DND-41 (cell line): ENCODE measurements at regions not wholly inside any gene's neighbourhood (a gene's known extent, or its start where the extent isn't known, plus 50 kb on each side); places are given as distances from the start of the nearest gene placed in this dataset.

Source experiments
- ATAC-seq: fragments of 200-7000 bp; cut with Tn5 transposase; 3 replicates; pipeline ENCODE4 v1.9.1; 2021; ENCODE audit warnings: low read depth; ENCODE audit not compliant: insufficient read depth
- DNase-seq: peaks from one replicate; pipeline ENCODE4 v3.0.0-alpha.2; 2020
- H2AFZ ChIP-seq: 2 replicates; pipeline ENCODE4 v1.6.0; 2012; ENCODE audit warnings: low read depth, low read length
- H3K27ac ChIP-seq: 2 replicates; pipeline ENCODE4 v1.5.1; 2012; ENCODE audit warnings: low read length, inconsistent platforms
- H3K27me3 ChIP-seq: fragments of 200-600 bp; sonication (generic); 2 replicates; pipeline ENCODE4 v1.6.0; 2012; ENCODE audit warnings: low read length, mild to moderate bottlenecking, inconsistent platforms; ENCODE audit not compliant: insufficient read depth, poor library complexity
- H3K36me3 ChIP-seq: 2 replicates; pipeline ENCODE4 v1.5.1; 2012; ENCODE audit warnings: low read length, inconsistent platforms; ENCODE audit not compliant: insufficient read depth
- H3K4me1 ChIP-seq: 2 replicates; pipeline ENCODE4 v1.5.1; 2012; ENCODE audit warnings: mild to moderate bottlenecking, low read length; ENCODE audit not compliant: insufficient read depth
- H3K4me2 ChIP-seq: 2 replicates; pipeline ENCODE4 v1.6.0; 2012; ENCODE audit warnings: mild to moderate bottlenecking, moderate library complexity, low read length, inconsistent platforms; ENCODE audit not compliant: insufficient read depth
- H3K4me3 ChIP-seq, 2 experiments: fragments of 200-600 bp in 1 of 2; shearing (Covaris generic) in 1 of 2; 2 replicates each; pipeline ENCODE4 v1.5.1; 2012 to 2016; ENCODE audit warnings: inconsistent platforms in 2 of 2, low read length in 2 of 2, mild to moderate bottlenecking in 2 of 2, low read depth in 1 of 2, moderate library complexity in 1 of 2
- H3K79me2 ChIP-seq: 2 replicates; pipeline ENCODE4 v1.6.0; 2012; ENCODE audit warnings: low read length, inconsistent platforms; ENCODE audit not compliant: insufficient read depth
- H3K9ac ChIP-seq: 2 replicates; pipeline ENCODE4 v1.6.0; 2012; ENCODE audit warnings: low read depth, mild to moderate bottlenecking, inconsistent platforms, low read length, moderate library complexity
- H3K9me3 ChIP-seq: 2 replicates; pipeline ENCODE4 v1.5.1; 2012; ENCODE audit warnings: low read length, moderate library complexity, mild to moderate bottlenecking, inconsistent platforms; ENCODE audit not compliant: insufficient read depth, severe bottlenecking
- H4K20me1 ChIP-seq: 2 replicates; pipeline ENCODE4 v1.6.0; 2012; ENCODE audit warnings: low read length; ENCODE audit not compliant: insufficient read depth
- CTCF ChIP-seq: IDR thresholded peaks from 2 replicates; pipeline ENCODE4 v1.5.1; 2012; ENCODE audit warnings: borderline replicate concordance, low read length, moderate library complexity, mild to moderate bottlenecking; ENCODE audit not compliant: poor library complexity, severe bottlenecking; ENCODE audit errors: extremely low read depth
- EZH2 ChIP-seq: IDR thresholded peaks from 3 replicates; pipeline ENCODE4 v1.6.1; 2012; ENCODE audit warnings: borderline replicate concordance, low read depth, mild to moderate bottlenecking, moderate library complexity, low read length, inconsistent platforms; ENCODE audit not compliant: severe bottlenecking

DNA sequence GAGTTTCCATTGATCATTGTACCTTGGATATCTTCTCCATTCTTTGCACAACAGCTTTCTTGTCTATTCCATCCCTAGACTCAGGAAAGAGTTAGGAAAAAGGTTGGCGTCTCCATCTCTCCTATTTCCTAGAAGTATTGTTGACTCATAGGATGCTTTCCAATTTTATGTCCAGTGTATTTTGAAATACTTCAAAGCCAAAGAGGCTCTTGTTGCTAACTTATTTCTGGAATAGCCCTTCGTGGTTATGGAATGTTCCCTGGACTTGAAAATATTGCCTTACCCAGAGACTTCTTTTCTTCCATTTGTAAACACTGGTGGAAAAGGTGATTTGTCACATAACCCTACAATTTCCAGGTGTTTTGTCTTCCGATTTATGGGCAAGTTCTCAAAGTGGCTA is 402.3 kb upstream of the ZNF608 start:
- Histone ChIP-seq H3K27ac (no peak overlapping the region), H3K4me2 (no peak overlapping the region), H2AFZ (no peak overlapping the region), H3K9me3 (peaks cover 2% of the 10 kb centered on the region), H3K36me3 (no peaks in the 10 kb centered on the region), H3K4me1 (peaks cover 13% of the 10 kb centered on the region), H3K79me2 (no peaks in the 10 kb centered on the region), H3K4me3 (no peak overlapping the region), H3K9ac (no peak overlapping the region), H3K27me3 (no peaks in the 10 kb centered on the region), H4K20me1 (no peaks in the 10 kb centered on the region)
- no peak for DNase-seq
- ATAC-seq, result no peak
- TF ChIP-seq EZH2, result no peak
- TF ChIP-seq CTCF, result no peak

DNA sequence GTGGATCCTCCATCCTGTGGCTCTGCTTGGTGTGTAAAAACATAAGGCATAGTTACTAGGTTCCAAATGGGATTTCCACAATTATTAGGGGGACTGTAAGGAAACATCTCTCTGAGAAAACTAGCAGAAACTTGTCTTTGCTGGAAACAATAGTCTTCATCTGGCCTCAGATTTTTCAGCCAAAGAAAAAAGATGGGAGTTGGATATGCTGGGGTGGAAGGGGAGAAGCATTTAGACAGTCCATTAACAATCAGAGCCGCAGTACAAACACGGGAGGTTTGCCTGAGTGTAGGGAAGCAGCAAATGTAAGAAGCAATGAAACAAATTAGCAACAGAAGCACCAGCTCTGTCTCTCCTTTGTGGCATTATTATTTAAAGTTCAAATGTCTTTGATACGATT is 402.7 kb upstream of the ZNF608 start:
- Histone ChIP-seq H3K4me1 (peaks cover 11% of the 10 kb centered on the region), H3K4me3 (no peak overlapping the region), H2AFZ (no peak overlapping the region), H4K20me1 (no peaks in the 10 kb centered on the region), H3K9ac (no peak overlapping the region), H3K27me3 (no peaks in the 10 kb centered on the region), H3K36me3 (no peaks in the 10 kb centered on the region), H3K4me2 (no peak overlapping the region), H3K9me3 (peaks cover 2% of the 10 kb centered on the region), H3K79me2 (no peaks in the 10 kb centered on the region), H3K27ac (no peak overlapping the region)
- TF ChIP-seq CTCF (no peak), EZH2 (no peak)
- DNase-seq, result no peak
- no peak for ATAC-seq

GRCh38 chr5:125149527-125149926 is 403.1 kb upstream of the ZNF608 start:
- Histone ChIP-seq H3K4me1 (peaks cover 11% of the 10 kb centered on the region), H3K27me3 (no peaks in the 10 kb centered on the region), H3K79me2 (no peaks in the 10 kb centered on the region), H3K27ac (no peak overlapping the region), H3K36me3 (no peaks in the 10 kb centered on the region), H3K9ac (no peak overlapping the region), H4K20me1 (no peaks in the 10 kb centered on the region), H3K4me3 (no peak overlapping the region), H3K9me3 (peaks cover 2% of the 10 kb centered on the region), H3K4me2 (no peak overlapping the region), H2AFZ (no peak overlapping the region)
- DNase-seq (no peak), ATAC-seq (no peak)
- TF ChIP-seq EZH2, result no peak
- TF ChIP-seq CTCF, result no peak

DNA sequence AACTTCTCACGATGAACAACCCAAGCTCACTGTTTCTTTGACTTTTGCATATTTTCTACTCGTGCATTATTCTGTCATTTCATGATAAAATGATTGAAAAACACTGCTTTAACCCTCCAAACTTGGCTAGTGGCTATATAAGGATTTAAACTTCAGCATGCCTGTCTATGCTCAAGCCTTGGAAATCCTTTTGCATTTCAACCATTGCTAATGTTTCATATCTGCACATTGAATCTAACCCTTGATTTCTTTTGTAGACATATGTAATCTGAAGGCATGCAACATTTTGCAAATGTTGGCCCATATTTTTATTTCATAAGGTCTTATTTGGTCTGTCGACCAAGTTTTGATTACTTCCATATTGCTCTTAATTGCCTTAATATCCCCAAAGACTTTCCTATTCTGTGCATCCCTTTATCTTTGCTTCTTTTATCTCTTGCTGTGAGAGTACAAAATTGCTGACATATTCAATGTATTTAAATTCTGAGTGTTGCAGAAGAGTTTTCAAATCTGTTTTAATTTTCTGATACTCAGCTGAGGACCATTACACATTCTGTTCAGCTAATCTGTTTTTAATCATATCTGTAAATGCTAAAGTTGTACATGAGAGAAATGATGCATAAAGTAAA is 403.7 kb upstream of the ZNF608 start:
- Histone ChIP-seq H3K79me2 (no peaks in the 10 kb centered on the region), H3K27ac (no peak overlapping the region), H2AFZ (no peak overlapping the region), H3K27me3 (no peaks in the 10 kb centered on the region), H3K36me3 (no peaks in the 10 kb centered on the region), H3K4me2 (no peak overlapping the region), H3K4me3 (no peak overlapping the region), H3K9ac (no peak overlapping the region), H4K20me1 (no peaks in the 10 kb centered on the region), H3K9me3 (peaks cover 2% of the 10 kb centered on the region), H3K4me1 (peaks cover 11% of the 10 kb centered on the region)
- ATAC-seq (no peak), DNase-seq (no peak)
- TF ChIP-seq EZH2 (no peak), CTCF (no peak)
